HG02623 (cell line): ENCODE measurements at regions not wholly inside any gene's neighbourhood (a gene's known extent, or its start where the extent isn't known, plus 50 kb on each side); places are given as distances from the start of the nearest gene placed in this dataset.
"Not testable (repeated sequence)": the region's sequence is repeated elsewhere in the genome, so short reads cannot be mapped to it uniquely, and the experiment has no call there.

Experiments
- ATAC-seq: cut with Tn5 transposase; IDR thresholded peaks from one replicate; pipeline ENCODE4 v1.9.1; 2021; ENCODE audit warnings: moderate library complexity; ENCODE audit not compliant: unreplicated experiment

GRCh38 chr3:169029674-169030285, 633.7 kb downstream of the MECOM start:
- ATAC-seq: no peak

GRCh38 chr3:169028716-169029115, 634.8 kb downstream of the MECOM start:
- ATAC-seq: no peak

GRCh38 chr3:169026543-169027182, 636.8 kb downstream of the MECOM start:
- no peak for ATAC-seq

GRCh38 chr3:169022457-169022856, 641.1 kb downstream of the MECOM start:
- ATAC-seq: no peak

- ATAC-seq: no peak
These were observed 643.1 kb downstream of the MECOM start for GRCh38 chr3:169020371-169020770.

GRCh38 chr3:169009453-169009852, 654.1 kb downstream of the MECOM start:
- ATAC-seq: no peak

GRCh38 chr3:169008776-169009358, 654.6 kb downstream of the MECOM start:
- no peak for ATAC-seq

GRCh38 chr3:169007145-169007544, 656.4 kb downstream of the MECOM start:
- no peak for ATAC-seq

GRCh38 chr3:169006398-169006797, 657.1 kb downstream of the MECOM start:
- not testable (repeated sequence) for ATAC-seq

GRCh38 chr3:169002689-169003088, 660.8 kb downstream of the MECOM start:
- no peak for ATAC-seq

GRCh38 chr3:168998792-168999191, 664.7 kb downstream of the MECOM start:
- no peak for ATAC-seq

- no peak for ATAC-seq
These were observed 666.0 kb downstream of the MECOM start for GRCh38 chr3:168997488-168997887.

GRCh38 chr3:168996622-168997021, 666.9 kb downstream of the MECOM start:
- ATAC-seq: no peak

- ATAC-seq: no peak
These were observed 668.4 kb downstream of the MECOM start for GRCh38 chr3:168995129-168995528.

- no peak for ATAC-seq
These were observed 671.7 kb downstream of the MECOM start for GRCh38 chr3:168991803-168992202.

GRCh38 chr3:168990621-168991020, 672.9 kb downstream of the MECOM start:
- ATAC-seq: no peak

- no peak for ATAC-seq
These were observed 673.4 kb downstream of the MECOM start for GRCh38 chr3:168990134-168990533.

GRCh38 chr3:168989396-168989795, 674.1 kb downstream of the MECOM start:
- ATAC-seq: no peak

GRCh38 chr3:168988853-168989252, 674.7 kb downstream of the MECOM start:
- no peak for ATAC-seq

- ATAC-seq: no peak
These were observed 678.6 kb downstream of the MECOM start for GRCh38 chr3:168984872-168985271.

- ATAC-seq: no peak
These were observed 680.5 kb downstream of the MECOM start for GRCh38 chr3:168983046-168983445.

GRCh38 chr3:168981396-168981795, 682.1 kb downstream of the MECOM start:
- no peak for ATAC-seq
